ENCODE measurements at regions not wholly inside any gene's neighbourhood (a gene's known extent, or its start where the extent isn't known, plus 50 kb on each side); places are given as distances from the start of the nearest gene placed in this dataset.

- FAIRE-seq: no peak
- no peak for TF ChIP-seq CTCF (IDR thresholded peaks at IDR 0.05; ENCODE audit: insufficient read depth, low read length, severe bottlenecking)
- no peak for DNase-seq (ENCODE audit: low read depth)
Observed at GRCh38 chr14:40909906-40910305, 696.8 kb upstream of the LRFN5 start.

DNA sequence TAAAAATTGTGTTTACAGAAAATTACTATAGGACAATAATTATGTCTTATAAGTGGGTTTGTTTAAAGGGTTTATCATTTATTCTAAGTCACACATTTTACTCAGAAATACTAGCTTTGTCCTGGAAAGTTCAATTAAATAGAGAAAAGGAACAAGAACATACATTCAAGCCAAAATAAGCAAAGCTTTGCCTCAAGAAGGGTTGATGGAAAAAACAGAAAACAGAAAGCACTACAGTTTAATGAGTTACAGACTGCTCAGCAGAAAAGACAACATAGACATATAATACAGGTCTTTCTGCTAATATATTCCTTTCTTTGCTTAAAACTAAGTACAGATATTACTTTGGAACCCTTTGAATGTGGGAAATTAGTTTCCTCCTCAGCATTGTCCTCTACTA lies 703.0 kb upstream of the LRFN5 start:
- Histone ChIP-seq H3K36me3 (ENCODE audit: control insufficient read depth, insufficient read depth, low read length) (no peaks in the 10 kb centered on the region), H3K4me3 (ENCODE audit: low read depth, low read length) (no peak overlapping the region), H3K27me3 (ENCODE audit: control insufficient read depth, insufficient read depth, low read length) (no peaks in the 10 kb centered on the region)
- TF ChIP-seq CTCF (IDR thresholded peaks at IDR 0.05; ENCODE audit: insufficient read depth, low read length, severe bottlenecking): no peak
- DNase-seq (ENCODE audit: low read depth) (no peak), FAIRE-seq (no peak)

More at GRCh38 chr14:40909906-40910305, 696.8 kb upstream of the LRFN5 start:
- no peak overlapping the region for H3K4me3 ChIP-seq (ENCODE audit: low read depth, low read length)
- no peaks in the 10 kb centered on the region for H3K27me3 ChIP-seq (ENCODE audit: control insufficient read depth, insufficient read depth, low read length)
- no peaks in the 10 kb centered on the region for H3K36me3 ChIP-seq (ENCODE audit: control insufficient read depth, insufficient read depth, low read length)

DNA sequence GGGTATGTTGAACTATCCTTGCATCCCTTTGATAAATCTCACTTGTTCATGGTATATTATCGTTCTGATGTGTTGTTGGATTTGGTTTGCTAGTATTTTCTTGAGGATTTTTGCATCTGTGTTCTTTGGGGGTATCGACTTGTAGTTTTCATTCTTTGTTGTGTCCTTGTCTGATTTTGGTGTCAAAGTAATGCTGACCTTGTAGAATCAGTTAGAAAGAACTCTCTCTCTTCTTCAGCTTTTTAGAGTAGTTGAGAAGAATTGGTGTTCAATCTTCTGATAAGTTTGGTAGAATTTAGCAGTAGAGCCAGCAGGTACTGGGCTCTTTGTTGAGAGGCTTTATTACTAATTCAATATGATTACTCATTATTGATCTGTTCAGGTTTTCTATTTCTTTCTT lies 707.2 kb upstream of the LRFN5 start:
- Histone ChIP-seq H3K4me3 (ENCODE audit: low read depth, low read length) (no peak overlapping the region), H3K27me3 (ENCODE audit: control insufficient read depth, insufficient read depth, low read length) (no peaks in the 10 kb centered on the region), H3K36me3 (ENCODE audit: control insufficient read depth, insufficient read depth, low read length) (no peaks in the 10 kb centered on the region)
- DNase-seq (ENCODE audit: low read depth) (no peak), FAIRE-seq (no peak)
- no peak for TF ChIP-seq CTCF (IDR thresholded peaks at IDR 0.05; ENCODE audit: insufficient read depth, low read length, severe bottlenecking)

GRCh38 chr14:40894846-40895245 lies 711.8 kb upstream of the LRFN5 start:
- TF ChIP-seq CTCF (IDR thresholded peaks at IDR 0.05; ENCODE audit: insufficient read depth, low read length, severe bottlenecking): no peak
- no peak for FAIRE-seq

GRCh38 chr14:40889126-40889525 lies 717.5 kb upstream of the LRFN5 start:
- H3K27me3 ChIP-seq (ENCODE audit: control insufficient read depth, insufficient read depth, low read length): no peaks in the 10 kb centered on the region
- H3K4me3 ChIP-seq (ENCODE audit: low read depth, low read length): no peak overlapping the region
- TF ChIP-seq CTCF (IDR thresholded peaks at IDR 0.05; ENCODE audit: insufficient read depth, low read length, severe bottlenecking): no peak
- no peak for DNase-seq (ENCODE audit: low read depth)
- no peaks in the 10 kb centered on the region for H3K36me3 ChIP-seq (ENCODE audit: control insufficient read depth, insufficient read depth, low read length)
- FAIRE-seq: no peak

More at GRCh38 chr14:40894846-40895245, 711.8 kb upstream of the LRFN5 start:
- Histone ChIP-seq H3K4me3 (ENCODE audit: low read depth, low read length) (no peak overlapping the region), H3K27me3 (ENCODE audit: control insufficient read depth, insufficient read depth, low read length) (no peaks in the 10 kb centered on the region), H3K36me3 (ENCODE audit: control insufficient read depth, insufficient read depth, low read length) (no peaks in the 10 kb centered on the region)
- DNase-seq (ENCODE audit: low read depth): no peak

GRCh38 chr14:40887912-40888311 lies 718.8 kb upstream of the LRFN5 start:
- no peaks in the 10 kb centered on the region for H3K36me3 ChIP-seq (ENCODE audit: control insufficient read depth, insufficient read depth, low read length)
- no peaks in the 10 kb centered on the region for H3K27me3 ChIP-seq (ENCODE audit: control insufficient read depth, insufficient read depth, low read length)
- no peak for DNase-seq (ENCODE audit: low read depth)
- TF ChIP-seq CTCF (IDR thresholded peaks at IDR 0.05; ENCODE audit: insufficient read depth, low read length, severe bottlenecking): no peak
- no peak overlapping the region for H3K4me3 ChIP-seq (ENCODE audit: low read depth, low read length)
- no peak for FAIRE-seq

All from bronchial epithelial cell (primary cell).